Epidermal melanocyte (primary cell): ENCODE measurements at regions not wholly inside any gene's neighbourhood (a gene's known extent, or its start where the extent isn't known, plus 50 kb on each side); places are given as distances from the start of the nearest gene placed in this dataset.
"Not testable (repeated sequence)": the region's sequence is repeated elsewhere in the genome, so short reads cannot be mapped to it uniquely, and the experiment has no call there.

Source experiments
- DNase-seq: peaks from one replicate; pipeline ENCODE4 v3.0.0; 2011; ENCODE audit warnings: low spot score; ENCODE audit not compliant: insufficient read length

GRCh38 chr9:30069236-30069635, 2315.2 kb upstream of the ACO1 start:
- not testable (repeated sequence) for DNase-seq

- DNase-seq, result no peak
Observed at GRCh38 chr9:30075022-30075421, 2309.4 kb upstream of the ACO1 start.

- no peak for DNase-seq
Observed at GRCh38 chr9:30075451-30076199, 2308.8 kb upstream of the ACO1 start.

GRCh38 chr9:30078195-30078594, 2306.2 kb upstream of the ACO1 start:
- no peak for DNase-seq

GRCh38 chr9:30089428-30089827, 2295.0 kb upstream of the ACO1 start:
- DNase-seq, result no peak

GRCh38 chr9:30103647-30104394, 2280.6 kb upstream of the ACO1 start:
- no peak for DNase-seq

- not testable (repeated sequence) for DNase-seq
Observed at GRCh38 chr9:30107134-30107533, 2277.3 kb upstream of the ACO1 start.

GRCh38 chr9:30116673-30117217, 2267.7 kb upstream of the ACO1 start:
- DNase-seq, result no peak

GRCh38 chr9:30120666-30121065, 2263.8 kb upstream of the ACO1 start:
- no peak for DNase-seq

GRCh38 chr9:30121611-30122010, 2262.8 kb upstream of the ACO1 start:
- DNase-seq, result no peak

- no peak for DNase-seq
Observed at GRCh38 chr9:30125881-30126280, 2258.6 kb upstream of the ACO1 start.

- no peak for DNase-seq
Observed at GRCh38 chr9:30127371-30127770, 2257.1 kb upstream of the ACO1 start.

- no peak for DNase-seq
Observed at GRCh38 chr9:30140407-30140806, 2244.0 kb upstream of the ACO1 start.

GRCh38 chr9:30160570-30160969, 2223.9 kb upstream of the ACO1 start:
- no peak for DNase-seq

GRCh38 chr9:30172206-30172605, 2212.2 kb upstream of the ACO1 start:
- no peak for DNase-seq

GRCh38 chr9:30178610-30179009, 2205.8 kb upstream of the ACO1 start:
- no peak for DNase-seq

- no peak for DNase-seq
Observed at GRCh38 chr9:30193421-30193820, 2191.0 kb upstream of the ACO1 start.

- no peak for DNase-seq
Observed at GRCh38 chr9:30196941-30197340, 2187.5 kb upstream of the ACO1 start.

- DNase-seq, result no peak
Observed at GRCh38 chr9:30197453-30197852, 2187.0 kb upstream of the ACO1 start.

GRCh38 chr9:30197954-30198353, 2186.5 kb upstream of the ACO1 start:
- no peak for DNase-seq

- no peak for DNase-seq
Observed at GRCh38 chr9:30198463-30199309, 2185.8 kb upstream of the ACO1 start.

GRCh38 chr9:30201024-30201423, 2183.4 kb upstream of the ACO1 start:
- no peak for DNase-seq
